HepG2 (cell line): ENCODE measurements at regions not wholly inside any gene's neighbourhood (a gene's known extent, or its start where the extent isn't known, plus 50 kb on each side); places are given as distances from the start of the nearest gene placed in this dataset.

Experiments
- ATAC-seq: fragments of 200-7000 bp; cut with Tn5 transposase; 3 replicates; pipeline ENCODE4 v1.9.1; 2020; ENCODE audit warnings: mild to moderate bottlenecking, moderate library complexity
- BruUV-seq: library from RNA; stranded (reverse); fragments of 400-500 nt; replicated peaks from 2 replicates; lab custom pipeline; 2021; lab: Mats Ljungman, UMichigan
- CTCF ChIA-PET: fragments of 300-600 bp; formaldehyde crosslinking; extraction: SDS; loops from one replicate; lab custom pipeline; 2021; ENCODE audit warnings: low total read pairs, inconsistent platforms, low intra/inter-chr PET ratio; lab: Yijun Ruan, JAX
- POLR2A ChIA-PET: fragments of 350-600 bp; sonication (Branson Sonifier 250); formaldehyde crosslinking; loops from one replicate; lab custom pipeline; 2020; ENCODE audit warnings: antibody characterized with exemption, inconsistent platforms; lab: Yijun Ruan, JAX
- DNase-seq: peaks from one replicate; pipeline ENCODE4 v3.0.0-alpha.2; 2015; ENCODE audit warnings: low spot score
- FAIRE-seq: peaks from 3 replicates; lab custom pipeline; 2011; peaks lifted over from hg19 to GRCh38; lab: Jason Lieb, UNC
- H2AFZ ChIP-seq: one replicate; pipeline ENCODE4 v1.6.1; 2011; ENCODE audit warnings: low read length, inconsistent platforms
- H3K27ac ChIP-seq: fragments of 300-600 bp; 3 replicates; pipeline ENCODE4 v1.8.0; 2011; ENCODE audit warnings: mixed run types, mild to moderate bottlenecking, mixed read lengths, low read length, inconsistent platforms; ENCODE audit not compliant: insufficient read depth; ENCODE audit errors: extremely low read length
- H3K27me3 ChIP-seq, 2 experiments: fragments of 200-600 bp in 1 of 2; 2 replicates in 1 of 2; 3 replicates in 1 of 2; pipeline versions ENCODE4 v1.6.0 to v1.8.0; 2011; ENCODE audit warnings: low read length in 2 of 2, mild to moderate bottlenecking in 2 of 2, moderate library complexity in 2 of 2, inconsistent platforms in 1 of 2; ENCODE audit not compliant: insufficient read depth in 2 of 2, control insufficient read depth in 1 of 2
- H3K36me3 ChIP-seq, 2 experiments: fragments of 200-600 bp in 1 of 2; replicated peaks in 1 of 2; 2 replicates in 1 of 2; 3 replicates in 1 of 2; pipeline versions ENCODE4 v1.5.1 to v1.8.0; 2011; ENCODE audit warnings: low read length in 2 of 2, inconsistent platforms in 1 of 2; ENCODE audit not compliant: insufficient read depth in 2 of 2, control insufficient read depth in 1 of 2
- H3K4me1 ChIP-seq: 2 replicates; pipeline ENCODE4 v1.5.1; 2012; ENCODE audit warnings: low read length, inconsistent platforms; ENCODE audit not compliant: insufficient read depth
- H3K4me2 ChIP-seq: 2 replicates; pipeline ENCODE4 v1.6.0; 2011; ENCODE audit warnings: low read depth, low read length, inconsistent platforms
- H3K4me3 ChIP-seq, 3 experiments: fragments of 200-600 bp in 1 of 3; sonication (generic), shearing (Covaris generic) in 1 of 3; replicated peaks in 1 of 3; 2 replicates each; pipeline ENCODE4 v1.5.1; 2011 to 2016; ENCODE audit warnings: low read length in 3 of 3, inconsistent platforms in 2 of 3, low read depth in 2 of 3, mild to moderate bottlenecking in 2 of 3, control low read depth in 1 of 3, mixed read lengths in 1 of 3; ENCODE audit not compliant: insufficient read depth in 1 of 3
- H3K79me2 ChIP-seq: one replicate; pipeline ENCODE4 v1.6.1; 2011; ENCODE audit warnings: low read length, inconsistent platforms; ENCODE audit not compliant: insufficient read depth
- H3K9ac ChIP-seq: 2 replicates; pipeline ENCODE4 v1.6.0; 2011; ENCODE audit warnings: mild to moderate bottlenecking, low read depth, low read length, inconsistent platforms; ENCODE audit not compliant: insufficient read depth
- H3K9me3 ChIP-seq: 2 replicates; pipeline ENCODE4 v1.5.1; 2012; ENCODE audit warnings: mild to moderate bottlenecking, low read length
- H4K20me1 ChIP-seq: 2 replicates; pipeline ENCODE4 v1.6.0; 2011; ENCODE audit warnings: inconsistent platforms, mild to moderate bottlenecking, low read length, moderate library complexity; ENCODE audit not compliant: insufficient read depth
- ELK4 ChIP-seq: sonication (generic); formaldehyde crosslinking; IDR thresholded peaks from 2 replicates; pipeline ENCODE4 v1.9.0; 2021; ENCODE audit warnings: missing genetic modification reagents, borderline replicate concordance
- GATAD1 ChIP-seq: IDR thresholded peaks from 2 replicates; pipeline ENCODE4 v1.6.1; 2016; ENCODE audit warnings: missing genetic modification reagents, missing compliant biosample characterization
- NFAT5 ChIP-seq: sonication (generic); formaldehyde crosslinking; IDR thresholded peaks from 2 replicates; pipeline ENCODE4 v1.4.0; 2020; ENCODE audit warnings: missing genetic modification reagents
- NPAS2 ChIP-seq: sonication (generic); formaldehyde crosslinking; IDR thresholded peaks from 2 replicates; pipeline ENCODE4 v1.8.0; 2022; ENCODE audit warnings: mild to moderate bottlenecking, missing genetic modification reagents, borderline replicate concordance
- PREB ChIP-seq: sonication (generic); formaldehyde crosslinking; IDR thresholded peaks from 2 replicates; pipeline ENCODE4 v1.4.0; 2020; ENCODE audit warnings: missing genetic modification reagents
- PRMT3 ChIP-seq: sonication (generic); formaldehyde crosslinking; IDR thresholded peaks from 2 replicates; pipeline ENCODE4 v1.8.1; 2022; ENCODE audit warnings: low read depth, mild to moderate bottlenecking, moderate library complexity, missing genetic modification reagents, borderline replicate concordance
- RARA ChIP-seq: IDR thresholded peaks from 2 replicates; pipeline ENCODE4 v1.6.1; 2016; ENCODE audit warnings: missing genetic modification reagents, missing compliant biosample characterization
- SALL1 ChIP-seq: sonication (generic); formaldehyde crosslinking; IDR thresholded peaks from 2 replicates; pipeline ENCODE4 v1.8.0; 2022; ENCODE audit warnings: mild to moderate bottlenecking, missing genetic modification reagents
- TCF7 ChIP-seq: sonication (generic); IDR thresholded peaks from 2 replicates; pipeline ENCODE4 v1.6.1; 2016; ENCODE audit warnings: antibody characterized with exemption, low read depth
- THAP9 ChIP-seq: sonication (generic); formaldehyde crosslinking; IDR thresholded peaks from 2 replicates; pipeline ENCODE4; 2020; ENCODE audit warnings: missing genetic modification reagents, mild to moderate bottlenecking, borderline replicate concordance
- ZNF333 ChIP-seq: sonication (generic); formaldehyde crosslinking; IDR thresholded peaks from 2 replicates; pipeline ENCODE4 v1.4.0; 2020; ENCODE audit warnings: mild to moderate bottlenecking, missing genetic modification reagents, borderline replicate concordance
- ZNF335 ChIP-seq: sonication (generic); formaldehyde crosslinking; IDR thresholded peaks from 2 replicates; pipeline ENCODE4 v1.4.0; 2020; ENCODE audit warnings: missing genetic modification reagents
- ZNF33A ChIP-seq: sonication (generic); formaldehyde crosslinking; IDR thresholded peaks from 2 replicates; pipeline ENCODE4 v1.5.1; 2020; ENCODE audit warnings: missing genetic modification reagents, mild to moderate bottlenecking, moderate library complexity, borderline replicate concordance
- ZNF576 ChIP-seq: sonication (generic); formaldehyde crosslinking; IDR thresholded peaks from 2 replicates; pipeline ENCODE4 v1.4.0; 2020; ENCODE audit warnings: mild to moderate bottlenecking, missing genetic modification reagents
- ZNF773 ChIP-seq: sonication (generic); formaldehyde crosslinking; IDR thresholded peaks from 2 replicates; pipeline ENCODE4 v1.4.0; 2020; ENCODE audit warnings: missing genetic modification reagents, borderline replicate concordance
- in situ Hi-C: cut with HindIII; loops from 2 replicates; pipeline ENCODE4 v1.10.0; 2017; ENCODE audit warnings: low pct_unique_long_range_greater_than_20kb; ENCODE audit not compliant: extremely low pct_ligation_motif_present
- intact Hi-C: fragments of 100-400 bp; cut with micrococcal nuclease; formaldehyde crosslinking; loops from one replicate; pipeline ENCODE4 v1.10.0; 2022; ENCODE audit not compliant: unreplicated experiment

- no peak overlapping the region for H3K9ac ChIP-seq
- H3K4me1 ChIP-seq, result peaks cover 12% of the 10 kb centered on the region; the same call in 1 of the 2 replicates
- no peak overlapping the region for H3K4me2 ChIP-seq
- no TSS peak for BruUV-seq
- CTCF ChIA-PET, result no interaction called here
- ATAC-seq (no peak), DNase-seq (no peak), FAIRE-seq (no peak)
- no peaks in the 10 kb centered on the region for H3K27me3 ChIP-seq
- H3K36me3 ChIP-seq, result peaks cover 0 to 5% of the 10 kb centered on the region in 2 experiments; a peak in 2 of 5 replicates
- H2AFZ ChIP-seq, result no peak overlapping the region
- H3K4me3 ChIP-seq, result no peak overlapping the region
- in situ Hi-C loops, result loop anchor here (25.0 kb wide), 1 partner anchor 1100 kb away; no protein-coding TSS in a partner anchor
- no peaks in the 10 kb centered on the region for H4K20me1 ChIP-seq
- intact Hi-C loops, result no loop called here
- peaks cover 27% of the 10 kb centered on the region for H3K9me3 ChIP-seq
- H3K79me2 ChIP-seq, result no peaks in the 10 kb centered on the region
- POLR2A ChIA-PET, result no interaction called here
- H3K27ac ChIP-seq, result no peak overlapping the region
- no peak for TF ChIP-seq ZNF333 (CRISPR knock-in tag)
- no peak for TF ChIP-seq ZNF773
- no peak for TF ChIP-seq NFAT5
- TF ChIP-seq THAP9 (CRISPR knock-in tag), result no peak
- no peak for TF ChIP-seq SALL1 (CRISPR knock-in tag)
- no peak for TF ChIP-seq ZNF33A (CRISPR knock-in tag)
- TF ChIP-seq RARA, result no peak
- no peak for TF ChIP-seq ZNF576 (CRISPR knock-in tag)
- TF ChIP-seq PRMT3 (CRISPR knock-in tag), result no peak
- no peak for TF ChIP-seq PREB
- no peak for TF ChIP-seq ZNF335 (CRISPR knock-in tag)
- TF ChIP-seq ELK4 (CRISPR knock-in tag), result no peak
- TF ChIP-seq NPAS2 (CRISPR knock-in tag), result no peak
- TF ChIP-seq GATAD1 (CRISPR knock-in tag), result no peak
- TF ChIP-seq TCF7, result no peak
These were observed 104.1 kb downstream of the ZFP64 start for GRCh38 chr20:52087471-52087870.
